ENCODE measurements at regions not wholly inside any gene's neighbourhood (a gene's known extent, or its start where the extent isn't known, plus 50 kb on each side); places are given as distances from the start of the nearest gene placed in this dataset.

DNA sequence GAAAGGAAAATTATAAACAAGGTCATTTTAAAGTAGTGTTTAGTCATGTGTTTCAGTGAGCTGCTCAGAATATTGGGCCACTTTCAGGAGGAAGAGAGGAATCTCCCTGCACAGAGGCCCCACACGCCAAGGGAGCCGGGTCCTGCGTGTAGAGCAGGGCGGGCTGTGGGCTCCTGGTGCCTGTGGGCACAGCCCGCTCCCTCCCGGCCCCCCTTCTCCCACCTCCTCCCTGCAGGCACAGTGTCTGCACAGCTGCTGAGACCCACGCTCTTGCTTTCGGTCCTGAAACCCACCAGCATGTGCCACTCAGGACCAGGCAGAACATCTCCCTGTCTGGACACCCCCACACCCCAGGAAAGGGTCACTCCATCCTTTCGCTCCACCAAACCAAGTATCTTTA is 167.6 kb upstream of the SALL3 start (continued):
- TF ChIP-seq BCLAF1 (IDR thresholded peaks at IDR 0.05) (no peak), FOSL2 (CRISPR knock-in tag; IDR thresholded peaks at IDR 0.05) (no peak)

- Histone ChIP-seq H3K9me3 (ENCODE audit: low read length) (no peaks in the 10 kb centered on the region; the same call in 1 of the 2 replicates), H3K36me3 (replicated peaks in 1 of 2; ENCODE audit: control insufficient read depth in 1 of 2, insufficient read depth in 2 of 2, low read length in 2 of 2) (no peaks in the 10 kb centered on the region), H2AFZ (ENCODE audit: low read length) (no peak overlapping the region), H4K20me1 (ENCODE audit: insufficient read depth, low read length) (no peaks in the 10 kb centered on the region), H3K79me2 (ENCODE audit: insufficient read depth, low read length) (no peaks in the 10 kb centered on the region), H3K4me1 (ENCODE audit: insufficient read depth, low read length) (no peaks in the 10 kb centered on the region), H3K4me2 (ENCODE audit: low read depth, low read length) (no peak overlapping the region), H3K27ac (ENCODE audit: extremely low read length, insufficient read depth, low read length) (no peak overlapping the region), H3K9ac (ENCODE audit: insufficient read depth, low read depth, low read length) (no peak overlapping the region), H3K4me3 (replicated peaks in 1 of 3; ENCODE audit: insufficient read depth in 1 of 3, low read depth in 2 of 3, low read length in 3 of 3) (no peak overlapping the region), H3K27me3 (ENCODE audit: control insufficient read depth in 1 of 2, insufficient read depth in 2 of 2, low read length in 2 of 2) (peaks cover 3 to 46% of the 10 kb centered on the region in 2 experiments; a peak in 4 of 5 replicates)
- intact Hi-C loops (cut with micrococcal nuclease; ENCODE audit: unreplicated experiment), result no loop called here
- DNase-seq (ENCODE audit: low spot score) (no peak), FAIRE-seq (no peak), ATAC-seq (no peak)
- in situ Hi-C loops (cut with HindIII; ENCODE audit: extremely low pct_ligation_motif_present, low pct_unique_long_range_greater_than_20kb), result no loop called here
- CTCF ChIA-PET (ENCODE audit: low intra/inter-chr PET ratio, low total read pairs), result no interaction called here
- 62% methylated on average over 13 of the region's 18 CpGs for WGBS (ENCODE audit: low lambda C conversion rate)
- no TSS peak for BruUV-seq (replicated peaks)
- POLR2A ChIA-PET, result no interaction called here
- TF ChIP-seq ATRX (CRISPR knock-in tag; IDR thresholded peaks at IDR 0.05; ENCODE audit: borderline replicate concordance) (no peak), ZNF331 (CRISPR knock-in tag; IDR thresholded peaks at IDR 0.05) (no peak), ZBTB7B (CRISPR knock-in tag; IDR thresholded peaks at IDR 0.05) (no peak), TOPORS (CRISPR knock-in tag; IDR thresholded peaks at IDR 0.05) (no peak), PTBP1 (IDR thresholded peaks at IDR 0.05; ENCODE audit: low read depth, low read length, poor library complexity, severe bottlenecking) (no peak), ZNF605 (CRISPR knock-in tag; IDR thresholded peaks at IDR 0.05) (no peak), TARDBP (CRISPR knock-in tag; IDR thresholded peaks at IDR 0.05) (no peak), ZNF224 (CRISPR knock-in tag; IDR thresholded peaks at IDR 0.05) (no peak), ZNF781 (CRISPR knock-in tag; IDR thresholded peaks at IDR 0.05; ENCODE audit: borderline replicate concordance, not compliant biosample characterization) (no peak), CREB1 (IDR thresholded peaks at IDR 0.05) (no peak), CREB1 (CRISPR knock-in tag; IDR thresholded peaks at IDR 0.05) (no peak), ZNF468 (CRISPR knock-in tag; IDR thresholded peaks at IDR 0.05) (no peak), ZNF274 (CRISPR knock-in tag; IDR thresholded peaks at IDR 0.05) (no peak), SUZ12 (IDR thresholded peaks at IDR 0.05; ENCODE audit: low read depth, low read length) (no peak), POLR2G (IDR thresholded peaks at IDR 0.05; ENCODE audit: low read depth, low read length) (no peak)
- TF ChIP-seq, protein P1, sequence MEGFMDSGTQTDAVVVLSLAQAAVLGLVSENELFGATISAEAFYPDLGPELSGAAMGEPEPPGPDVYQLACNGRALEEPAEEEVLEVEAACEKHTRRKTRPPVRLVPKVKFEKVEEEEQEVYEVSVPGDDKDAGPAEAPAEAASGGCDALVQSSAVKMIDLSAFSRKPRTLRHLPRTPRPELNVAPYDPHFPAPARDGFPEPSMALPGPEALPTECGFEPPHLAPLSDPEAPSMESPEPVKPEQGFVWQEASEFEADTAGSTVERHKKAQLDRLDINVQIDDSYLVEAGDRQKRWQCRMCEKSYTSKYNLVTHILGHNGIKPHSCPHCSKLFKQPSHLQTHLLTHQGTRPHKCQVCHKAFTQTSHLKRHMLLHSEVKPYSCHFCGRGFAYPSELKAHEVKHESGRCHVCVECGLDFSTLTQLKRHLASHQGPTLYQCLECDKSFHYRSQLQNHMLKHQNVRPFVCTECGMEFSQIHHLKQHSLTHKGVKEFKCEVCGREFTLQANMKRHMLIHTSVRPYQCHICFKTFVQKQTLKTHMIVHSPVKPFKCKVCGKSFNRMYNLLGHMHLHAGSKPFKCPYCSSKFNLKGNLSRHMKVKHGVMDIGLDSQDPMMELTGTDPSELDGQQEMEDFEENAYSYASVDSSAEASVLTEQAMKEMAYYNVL (CRISPR knock-in tag; IDR thresholded peaks at IDR 0.05; ENCODE audit: borderline replicate concordance), result no peak
- TF ChIP-seq, protein P2, sequence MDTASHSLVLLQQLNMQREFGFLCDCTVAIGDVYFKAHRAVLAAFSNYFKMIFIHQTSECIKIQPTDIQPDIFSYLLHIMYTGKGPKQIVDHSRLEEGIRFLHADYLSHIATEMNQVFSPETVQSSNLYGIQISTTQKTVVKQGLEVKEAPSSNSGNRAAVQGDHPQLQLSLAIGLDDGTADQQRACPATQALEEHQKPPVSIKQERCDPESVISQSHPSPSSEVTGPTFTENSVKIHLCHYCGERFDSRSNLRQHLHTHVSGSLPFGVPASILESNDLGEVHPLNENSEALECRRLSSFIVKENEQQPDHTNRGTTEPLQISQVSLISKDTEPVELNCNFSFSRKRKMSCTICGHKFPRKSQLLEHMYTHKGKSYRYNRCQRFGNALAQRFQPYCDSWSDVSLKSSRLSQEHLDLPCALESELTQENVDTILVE (CRISPR knock-in tag; IDR thresholded peaks at IDR 0.05), result no peak
These were observed 166.5 kb upstream of the SALL3 start for GRCh38 chr18:78813156-78813555.

All from HepG2 (cell line).